ENCODE measurements at regions not wholly inside any gene's neighbourhood (a gene's known extent, or its start where the extent isn't known, plus 50 kb on each side); places are given as distances from the start of the nearest gene placed in this dataset.
A peak's percentile ranks its signal among the peaks of the same experiment; 100 is the strongest.

DNA sequence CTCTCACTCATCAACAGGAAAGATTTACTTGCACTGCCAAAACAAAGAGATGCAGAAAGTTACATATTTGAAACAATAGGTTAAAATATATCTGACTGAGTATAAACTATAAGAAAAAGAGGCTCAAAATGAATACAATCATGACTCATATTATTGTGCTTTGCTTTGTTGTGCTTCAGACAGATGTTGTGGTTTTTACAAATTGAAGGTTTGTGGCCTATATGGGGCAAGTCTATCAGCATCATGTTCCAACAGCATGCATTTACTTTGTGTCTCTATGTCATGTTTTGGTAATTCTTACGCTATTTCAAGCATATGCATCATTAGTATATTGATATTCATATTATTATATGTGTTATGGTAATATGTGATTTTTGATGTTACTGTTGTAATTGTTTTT lies 330.0 kb downstream of the PRR16 start (continued):
- no peak for TF ChIP-seq REST (IDR thresholded peaks at IDR 0.05; ENCODE audit: low read depth)
- no peak for TF ChIP-seq EGR1 (IDR thresholded peaks at IDR 0.05; ENCODE audit: low read depth)
- no peak for TF ChIP-seq ZNF274 (IDR thresholded peaks at IDR 0.05; ENCODE audit: low read depth, low read length)
- no peak for TF ChIP-seq CBX3 (IDR thresholded peaks at IDR 0.05; ENCODE audit: low read depth)
- TF ChIP-seq ELF1 (IDR thresholded peaks at IDR 0.05; ENCODE audit: borderline replicate concordance, low read depth) = no peak

- peak; percentile 8 for DNase-seq (ENCODE audit: low read depth, low spot score)
- H3K27ac ChIP-seq (ENCODE audit: low read depth, low read length) = no peak overlapping the region
- ChIA-PET POLR2A (no interaction called here), CTCF (interaction anchor here (0.8 to 1.2 kb wide), 2 partner anchors 147 to 1147 kb away, joined by 4 read pairs; no protein-coding TSS in a partner anchor), RAD21 (ENCODE audit: low non-redundant PET in 1 of 2, low total read pairs in 2 of 2, uncharacterized antibody in 2 of 2, unreplicated experiment in 2 of 2) (no interaction called here)
- H3K9me3 ChIP-seq (ENCODE audit: control insufficient read depth in 1 of 2, insufficient read depth in 1 of 2, low read depth in 1 of 2, low read length in 2 of 2) = no peaks in the 10 kb centered on the region
- H3K9ac ChIP-seq (ENCODE audit: low read length) = no peak overlapping the region
- no peaks in the 10 kb centered on the region for H3K79me2 ChIP-seq (ENCODE audit: insufficient read depth, low read length)
- no peak overlapping the region for H3K4me2 ChIP-seq (ENCODE audit: low read length)
- ATAC-seq = 0 out of 2 replicates have a peak, but pooled peaks have one; percentile 42
- H4K20me1 ChIP-seq (ENCODE audit: insufficient read depth) = no peaks in the 10 kb centered on the region
- H2AFZ ChIP-seq (ENCODE audit: low read depth, low read length, poor library complexity, severe bottlenecking) = no peak overlapping the region
- H3K4me3 ChIP-seq (replicated peaks in 1 of 2; ENCODE audit: low read depth in 1 of 2, low read length in 2 of 2) = no peak overlapping the region
- no peak for TF ChIP-seq POLR2A (IDR thresholded peaks at IDR 0.05; ENCODE audit: borderline replicate concordance, extremely low read depth, insufficient read depth, insufficient read length)
- TF ChIP-seq RAD21 (IDR thresholded peaks at IDR 0.05; ENCODE audit: low read depth) = peak; percentile 49
- TF ChIP-seq YY1 (IDR thresholded peaks at IDR 0.05; ENCODE audit: extremely low read depth, insufficient replicate concordance, low read depth, low read length) = no peak
- no peak for TF ChIP-seq ELF1 (IDR thresholded peaks at IDR 0.05; ENCODE audit: borderline replicate concordance, low read depth)
- TF ChIP-seq TCF7L2 (IDR thresholded peaks at IDR 0.05; ENCODE audit: borderline replicate concordance, extremely low read depth, insufficient read depth, insufficient read length) = no peak
- TF ChIP-seq, protein P1, sequence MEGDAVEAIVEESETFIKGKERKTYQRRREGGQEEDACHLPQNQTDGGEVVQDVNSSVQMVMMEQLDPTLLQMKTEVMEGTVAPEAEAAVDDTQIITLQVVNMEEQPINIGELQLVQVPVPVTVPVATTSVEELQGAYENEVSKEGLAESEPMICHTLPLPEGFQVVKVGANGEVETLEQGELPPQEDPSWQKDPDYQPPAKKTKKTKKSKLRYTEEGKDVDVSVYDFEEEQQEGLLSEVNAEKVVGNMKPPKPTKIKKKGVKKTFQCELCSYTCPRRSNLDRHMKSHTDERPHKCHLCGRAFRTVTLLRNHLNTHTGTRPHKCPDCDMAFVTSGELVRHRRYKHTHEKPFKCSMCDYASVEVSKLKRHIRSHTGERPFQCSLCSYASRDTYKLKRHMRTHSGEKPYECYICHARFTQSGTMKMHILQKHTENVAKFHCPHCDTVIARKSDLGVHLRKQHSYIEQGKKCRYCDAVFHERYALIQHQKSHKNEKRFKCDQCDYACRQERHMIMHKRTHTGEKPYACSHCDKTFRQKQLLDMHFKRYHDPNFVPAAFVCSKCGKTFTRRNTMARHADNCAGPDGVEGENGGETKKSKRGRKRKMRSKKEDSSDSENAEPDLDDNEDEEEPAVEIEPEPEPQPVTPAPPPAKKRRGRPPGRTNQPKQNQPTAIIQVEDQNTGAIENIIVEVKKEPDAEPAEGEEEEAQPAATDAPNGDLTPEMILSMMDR (IDR thresholded peaks at IDR 0.05 in 2 of 3, conservative IDR thresholded peaks at IDR 0.05 in 1 of 3; ENCODE audit: borderline replicate concordance in 1 of 3, insufficient read depth in 1 of 3, low read depth in 2 of 3, low read length in 2 of 3) = peak in 2 of 3 experiments; percentile 38 to 54; a peak in 3 of 6 replicates
- no peak for TF ChIP-seq JUND (IDR thresholded peaks at IDR 0.05)
- no peak for TF ChIP-seq CEBPB (IDR thresholded peaks at IDR 0.05; ENCODE audit: low read depth)
- TF ChIP-seq ZNF274 (IDR thresholded peaks at IDR 0.05; ENCODE audit: low read depth, low read length) = no peak
- TF ChIP-seq SRF (IDR thresholded peaks at IDR 0.05; ENCODE audit: low read depth) = no peak
- no TSS peak for BruUV-seq (replicated peaks)
- no peaks in the 10 kb centered on the region for H3K36me3 ChIP-seq (ENCODE audit: control insufficient read depth in 1 of 2, insufficient read depth in 2 of 2, low read length in 2 of 2)
- intact Hi-C loops (cut with micrococcal nuclease) = loop anchor here (2.0 to 10.0 kb wide), 4 partner anchors 148 to 1331 kb away; no protein-coding TSS in a partner anchor
- no peaks in the 10 kb centered on the region for H3K4me1 ChIP-seq (ENCODE audit: control insufficient read depth in 1 of 2, insufficient read depth in 2 of 2, low read length in 2 of 2)
- no peaks in the 10 kb centered on the region for H3K9me2 ChIP-seq (ENCODE audit: insufficient read depth)
- H3K27me3 ChIP-seq (ENCODE audit: insufficient read depth, low read length) = no peaks in the 10 kb centered on the region
These were observed 339.2 kb downstream of the PRR16 start for GRCh38 chr5:120803282-120803681.

Measured in HCT116 (cell line).